GM19452 (cell line): ENCODE measurements at regions not wholly inside any gene's neighbourhood (a gene's known extent, or its start where the extent isn't known, plus 50 kb on each side); places are given as distances from the start of the nearest gene placed in this dataset.
A peak's percentile ranks its signal among the peaks of the same experiment; 100 is the strongest.

Experiments used
- ATAC-seq: cut with Tn5 transposase; IDR thresholded peaks from one replicate; pipeline ENCODE4 v1.9.1; 2021; ENCODE audit not compliant: unreplicated experiment

- no peak for ATAC-seq
These were observed 122.1 kb upstream of the ADAMTS16 start for GRCh38 chr5:5017827-5018577.

GRCh38 chr5:5018578-5018970 lies 121.6 kb upstream of the ADAMTS16 start:
- ATAC-seq, result no peak

GRCh38 chr5:5021436-5021835 lies 118.7 kb upstream of the ADAMTS16 start:
- ATAC-seq, result no peak

- no peak for ATAC-seq
These were observed 114.9 kb upstream of the ADAMTS16 start for GRCh38 chr5:5025098-5025773.

GRCh38 chr5:5025774-5026408 lies 114.2 kb upstream of the ADAMTS16 start:
- no peak for ATAC-seq

GRCh38 chr5:5026409-5026785 lies 113.7 kb upstream of the ADAMTS16 start:
- no peak for ATAC-seq

GRCh38 chr5:5031665-5032064 lies 108.5 kb upstream of the ADAMTS16 start:
- ATAC-seq, result no peak

- no peak for ATAC-seq
These were observed 102.5 kb upstream of the ADAMTS16 start for GRCh38 chr5:5037674-5038073.

- ATAC-seq, result no peak
These were observed 100.2 kb upstream of the ADAMTS16 start for GRCh38 chr5:5039918-5040317.

- ATAC-seq, result no peak
These were observed 99.4 kb upstream of the ADAMTS16 start for GRCh38 chr5:5040712-5041111.

- no peak for ATAC-seq
These were observed 97.3 kb upstream of the ADAMTS16 start for GRCh38 chr5:5042806-5043205.

GRCh38 chr5:5043346-5043745 lies 96.8 kb upstream of the ADAMTS16 start:
- no peak for ATAC-seq

GRCh38 chr5:5044247-5044840 lies 95.8 kb upstream of the ADAMTS16 start:
- ATAC-seq, result no peak

GRCh38 chr5:5046680-5047502 lies 93.2 kb upstream of the ADAMTS16 start:
- ATAC-seq, result peak; percentile 67

GRCh38 chr5:5050801-5051200 lies 89.3 kb upstream of the ADAMTS16 start:
- no peak for ATAC-seq

GRCh38 chr5:5055712-5056111 lies 84.4 kb upstream of the ADAMTS16 start:
- ATAC-seq, result no peak

- ATAC-seq, result no peak
These were observed 78.3 kb upstream of the ADAMTS16 start for GRCh38 chr5:5061836-5062235.

- no peak for ATAC-seq
These were observed 77.4 kb upstream of the ADAMTS16 start for GRCh38 chr5:5062525-5063302.

GRCh38 chr5:5063533-5063953 lies 76.6 kb upstream of the ADAMTS16 start:
- ATAC-seq, result no peak

- ATAC-seq, result no peak
These were observed 74.7 kb upstream of the ADAMTS16 start for GRCh38 chr5:5065472-5065871.
